Uterus (tissue), 2 donors: ENCODE measurements at regions not wholly inside any gene's neighbourhood (a gene's known extent, or its start where the extent isn't known, plus 50 kb on each side); places are given as distances from the start of the nearest gene placed in this dataset.

Source experiments
- POLR2A ChIP-seq, 2 donors: fragments of 450-650 bp; IDR thresholded peaks; one replicate each; pipeline ENCODE4 v1.6.1; 2016; ENCODE audit warnings: antibody characterized with exemption in 2 of 2, mild to moderate bottlenecking in 1 of 2, moderate library complexity in 1 of 2
- TF ChIP-seq, protein P1 (sequence below), 4 experiments: fragments of 200-600 bp in 2 of 4; fragments of 450-650 bp in 2 of 4; sonication (generic) in 2 of 4; IDR thresholded peaks; one replicate each; pipeline ENCODE4 v1.5.1; 2016 to 2019; ENCODE audit warnings: antibody characterized with exemption in 4 of 4, mild to moderate bottlenecking in 2 of 4, moderate library complexity in 1 of 4

DNA sequence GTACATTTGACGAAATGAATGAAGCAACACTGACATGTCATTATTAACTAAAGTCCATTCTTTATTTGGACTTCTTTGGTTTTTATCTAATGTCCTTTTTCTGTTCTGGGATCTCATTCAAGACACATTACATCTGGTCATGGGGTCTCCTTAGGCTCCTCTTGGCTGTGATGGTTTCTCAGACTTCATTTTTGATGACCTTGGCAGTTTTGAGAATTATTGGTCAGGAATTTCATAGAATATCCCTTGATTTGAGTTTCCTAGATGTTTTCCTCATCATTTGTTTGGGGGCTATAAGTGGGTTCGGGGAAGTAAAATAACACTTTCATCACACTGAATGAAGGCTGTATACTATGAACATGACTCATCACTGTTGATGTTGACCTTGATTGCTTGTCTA lies 770.6 kb downstream of the AACS start:
- TF ChIP-seq, protein P1, sequence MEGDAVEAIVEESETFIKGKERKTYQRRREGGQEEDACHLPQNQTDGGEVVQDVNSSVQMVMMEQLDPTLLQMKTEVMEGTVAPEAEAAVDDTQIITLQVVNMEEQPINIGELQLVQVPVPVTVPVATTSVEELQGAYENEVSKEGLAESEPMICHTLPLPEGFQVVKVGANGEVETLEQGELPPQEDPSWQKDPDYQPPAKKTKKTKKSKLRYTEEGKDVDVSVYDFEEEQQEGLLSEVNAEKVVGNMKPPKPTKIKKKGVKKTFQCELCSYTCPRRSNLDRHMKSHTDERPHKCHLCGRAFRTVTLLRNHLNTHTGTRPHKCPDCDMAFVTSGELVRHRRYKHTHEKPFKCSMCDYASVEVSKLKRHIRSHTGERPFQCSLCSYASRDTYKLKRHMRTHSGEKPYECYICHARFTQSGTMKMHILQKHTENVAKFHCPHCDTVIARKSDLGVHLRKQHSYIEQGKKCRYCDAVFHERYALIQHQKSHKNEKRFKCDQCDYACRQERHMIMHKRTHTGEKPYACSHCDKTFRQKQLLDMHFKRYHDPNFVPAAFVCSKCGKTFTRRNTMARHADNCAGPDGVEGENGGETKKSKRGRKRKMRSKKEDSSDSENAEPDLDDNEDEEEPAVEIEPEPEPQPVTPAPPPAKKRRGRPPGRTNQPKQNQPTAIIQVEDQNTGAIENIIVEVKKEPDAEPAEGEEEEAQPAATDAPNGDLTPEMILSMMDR (IDR thresholded peaks at IDR 0.05) = no peak
- TF ChIP-seq POLR2A (IDR thresholded peaks at IDR 0.05) = no peak
